Fibroblast of skin of left biceps (primary cell): ENCODE measurements at regions not wholly inside any gene's neighbourhood (a gene's known extent, or its start where the extent isn't known, plus 50 kb on each side); places are given as distances from the start of the nearest gene placed in this dataset.
"Not testable (repeated sequence)": the region's sequence is repeated elsewhere in the genome, so short reads cannot be mapped to it uniquely, and the experiment has no call there.

ENCODE experiments used
- DNase-seq, 2 experiments: peaks; one replicate each; pipeline ENCODE4 v3.0.0-alpha.2; 2013; ENCODE audit warnings: low read depth in 2 of 2

DNA sequence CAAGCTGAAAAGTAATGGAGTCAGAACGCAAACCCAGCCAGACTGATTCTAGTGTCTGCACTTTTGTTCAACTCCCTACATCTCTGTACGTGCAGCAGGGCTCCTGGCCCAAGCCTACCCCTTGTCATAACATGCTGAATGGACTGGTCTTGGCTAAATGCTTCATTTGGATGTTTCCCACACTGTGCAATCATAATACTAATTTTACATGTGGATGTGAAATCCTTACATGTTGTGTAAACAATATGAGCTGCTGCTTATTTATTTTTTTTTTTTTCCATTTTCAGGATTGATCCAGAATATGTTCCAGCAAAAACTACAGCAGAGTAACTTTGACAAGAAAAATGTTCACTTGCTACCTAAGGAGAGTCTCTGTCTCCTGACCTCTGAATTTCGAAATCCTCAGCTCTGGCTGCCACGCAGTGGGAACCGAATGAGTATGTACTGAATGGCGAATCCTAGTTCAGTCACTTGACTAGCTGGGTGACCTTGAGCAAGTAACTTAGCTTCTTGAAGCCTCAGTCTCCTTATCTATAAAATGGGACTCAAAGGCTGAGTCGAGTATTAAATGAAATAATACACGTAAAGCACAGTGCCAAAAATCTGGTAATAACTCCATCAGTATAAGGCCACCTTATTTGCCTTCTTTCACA is 133.4 kb downstream of the EHF start:
- DNase-seq, result no peak

DNA sequence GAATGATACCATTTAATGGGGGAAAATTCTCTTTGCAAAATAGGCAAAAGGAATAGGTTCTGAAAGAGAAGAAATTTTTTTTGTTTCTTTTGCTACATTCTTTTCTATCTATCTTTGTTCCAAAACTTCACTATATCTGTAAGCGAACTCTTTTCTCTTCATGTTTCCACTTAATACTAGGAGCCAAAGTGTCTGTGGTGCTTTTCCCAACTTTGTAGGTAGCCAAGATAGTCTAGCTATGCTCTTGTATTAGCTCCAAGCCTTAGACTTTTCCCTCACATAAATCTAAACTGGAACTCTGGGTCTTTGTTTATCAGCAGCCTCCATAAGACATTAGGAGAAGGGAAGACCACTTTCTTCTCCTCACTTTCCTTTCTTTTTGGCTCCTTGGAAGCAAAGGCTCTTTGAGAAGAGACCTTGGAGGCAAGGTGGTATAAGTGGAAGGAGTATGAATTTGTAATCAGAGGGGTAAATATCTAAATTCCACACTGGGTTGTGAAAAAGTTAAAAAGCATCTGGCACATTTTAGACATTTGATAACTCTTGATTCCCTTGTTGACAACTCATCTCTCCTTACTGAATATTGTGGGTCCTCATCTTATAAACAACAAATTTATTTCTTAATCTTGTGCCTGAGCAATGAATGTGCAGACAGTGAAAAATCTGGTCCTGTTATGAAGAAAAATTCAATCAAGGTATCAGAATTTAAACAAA is 130.0 kb downstream of the EHF start:
- no peak for DNase-seq

DNA sequence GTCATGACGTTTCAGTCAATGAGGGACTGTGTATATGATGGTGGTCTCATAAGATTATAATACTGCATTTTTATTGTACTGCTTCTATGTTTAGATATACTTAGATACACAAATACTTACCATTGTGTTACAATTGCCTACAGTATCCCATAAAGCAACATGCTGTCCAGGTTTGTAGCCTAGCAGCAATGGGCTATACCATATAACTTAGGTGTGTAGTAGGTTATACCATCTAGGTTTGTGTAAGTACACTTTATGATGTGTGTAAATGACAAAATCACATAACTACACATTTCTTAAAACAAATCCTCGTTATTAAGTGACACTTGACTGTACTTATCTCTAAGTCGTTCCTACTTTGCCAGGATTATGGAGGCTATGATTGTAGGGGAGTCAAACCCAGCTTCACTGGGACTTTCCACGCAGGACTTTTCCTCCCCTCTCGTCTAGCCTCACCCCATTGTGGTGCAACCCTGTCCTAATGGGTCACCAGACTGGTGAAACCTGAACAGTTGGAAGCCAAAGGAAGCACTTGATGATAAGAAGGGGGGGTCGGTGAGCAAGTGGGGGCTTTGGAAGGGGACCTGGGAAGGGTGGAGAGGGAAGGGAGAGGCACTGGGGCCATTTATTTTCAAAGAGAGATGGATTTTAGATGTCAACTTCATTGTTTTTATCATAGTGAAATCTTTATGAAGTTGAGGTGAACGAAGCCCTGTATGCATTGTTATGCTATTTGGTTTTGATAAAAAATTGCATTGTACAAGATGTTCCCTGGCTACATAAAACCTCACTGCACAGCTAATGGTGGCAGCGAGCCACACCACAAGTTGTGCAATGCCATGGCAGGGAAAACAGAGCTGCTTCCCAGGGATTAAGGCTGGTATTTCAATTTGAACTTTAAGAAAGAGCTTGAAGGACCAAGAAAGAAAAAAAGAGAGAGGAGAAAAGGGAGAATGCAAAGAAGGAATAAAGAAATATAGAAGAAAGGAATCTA is 129.1 kb downstream of the EHF start:
- DNase-seq, result peak; percentile 31 to 42

DNA sequence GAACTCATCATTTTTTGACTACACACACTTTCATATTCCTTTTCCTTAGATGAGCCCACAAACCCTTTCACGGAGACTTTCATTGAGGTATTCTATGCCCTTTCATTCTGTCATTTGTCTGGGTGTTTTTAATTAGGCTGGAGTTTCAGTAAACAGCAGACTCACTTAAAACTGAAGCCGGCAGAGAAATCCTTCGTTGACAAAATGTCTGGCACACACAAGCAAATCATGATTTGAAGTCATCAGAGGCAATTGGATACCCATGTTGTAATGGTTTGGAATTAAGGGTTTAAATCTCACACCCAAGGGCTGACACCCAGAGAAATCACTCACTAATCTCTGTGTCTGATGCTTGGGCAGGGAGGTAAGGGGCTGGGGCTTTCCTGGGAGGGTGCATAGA is 127.1 kb downstream of the EHF start:
- DNase-seq, result no peak

DNA sequence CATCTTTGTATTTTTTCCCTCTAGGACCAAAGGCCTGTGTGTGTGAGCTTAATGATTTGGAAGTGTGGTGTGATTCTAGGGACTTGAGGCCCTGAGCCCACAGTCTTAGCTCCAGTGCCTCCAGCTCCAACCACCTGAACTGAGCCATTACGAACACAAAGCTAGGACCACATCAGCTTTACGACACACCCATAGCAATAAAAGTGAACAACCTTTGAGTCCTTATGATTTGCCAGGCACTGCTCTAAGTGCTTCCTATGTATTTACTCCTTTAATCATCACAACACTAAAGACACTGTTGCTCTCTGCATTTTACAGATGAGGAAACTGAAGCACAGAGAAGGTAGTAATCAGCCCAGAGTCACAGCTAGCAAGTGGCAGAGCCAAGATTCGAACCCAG is 126.4 kb downstream of the EHF start:
- DNase-seq, result no peak

GRCh38 chr11:34745195-34745594 is 124.3 kb downstream of the EHF start:
- DNase-seq, result no peak

DNA sequence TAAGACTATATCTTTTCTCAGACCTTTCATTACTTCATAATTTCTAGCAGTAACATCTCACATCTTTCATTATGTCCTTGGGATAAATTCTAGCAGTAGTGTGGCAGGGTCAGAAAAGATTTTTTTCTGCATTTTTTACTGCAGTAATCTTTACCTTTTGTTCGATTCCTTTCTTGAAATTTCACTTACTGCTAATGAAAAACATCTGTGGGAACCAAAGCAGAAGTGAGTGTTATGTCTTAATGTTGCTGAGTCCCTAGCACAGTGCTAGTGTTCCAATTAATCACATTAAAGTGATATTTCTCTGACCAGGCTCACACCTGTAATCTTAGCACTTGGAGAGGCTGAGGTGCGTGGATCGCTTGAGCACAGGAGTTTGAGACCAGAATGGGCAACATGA is 123.6 kb downstream of the EHF start:
- DNase-seq, result no peak

GRCh38 chr11:34738237-34738636 is 117.3 kb downstream of the EHF start:
- no peak for DNase-seq

GRCh38 chr11:34732831-34733230 is 111.9 kb downstream of the EHF start:
- no peak for DNase-seq

GRCh38 chr11:34731603-34732002 is 110.7 kb downstream of the EHF start:
- DNase-seq, result no peak

DNA sequence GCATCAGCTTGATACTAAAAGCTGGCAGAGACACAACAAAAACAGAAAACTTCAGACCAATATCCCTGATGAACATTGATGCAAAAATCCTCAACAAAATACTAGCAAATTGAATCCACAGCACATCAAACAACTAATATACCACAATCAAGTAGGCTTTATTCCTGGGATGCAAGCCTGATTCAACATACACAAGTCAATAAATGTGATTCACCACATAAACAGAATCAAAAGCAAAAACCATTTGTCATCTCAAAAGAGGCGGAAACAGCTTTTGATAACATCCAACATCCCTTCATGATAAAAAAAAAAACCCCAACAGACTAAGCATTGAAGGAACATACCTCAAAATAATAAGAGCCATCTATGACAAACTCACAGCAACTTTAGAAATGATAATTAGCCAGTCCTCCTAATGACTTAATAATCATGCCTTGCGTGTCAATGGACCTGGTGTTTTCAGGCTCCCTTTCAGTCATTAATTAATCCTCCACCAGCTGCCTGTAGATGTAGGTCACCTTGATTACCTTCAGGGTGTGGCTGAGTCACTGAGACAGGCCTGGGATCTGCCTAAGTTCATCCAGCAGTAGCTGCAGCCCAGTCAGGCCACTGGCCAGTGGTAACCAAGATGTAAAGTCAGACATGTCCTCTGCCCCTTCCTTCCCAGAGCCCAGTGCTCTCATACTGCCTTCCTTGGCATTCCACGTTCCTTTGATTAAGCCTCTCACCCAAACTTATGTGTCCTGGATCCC is 109.8 kb downstream of the EHF start:
- no peak for DNase-seq

GRCh38 chr11:34728609-34729008 is 107.7 kb downstream of the EHF start:
- no peak for DNase-seq

DNA sequence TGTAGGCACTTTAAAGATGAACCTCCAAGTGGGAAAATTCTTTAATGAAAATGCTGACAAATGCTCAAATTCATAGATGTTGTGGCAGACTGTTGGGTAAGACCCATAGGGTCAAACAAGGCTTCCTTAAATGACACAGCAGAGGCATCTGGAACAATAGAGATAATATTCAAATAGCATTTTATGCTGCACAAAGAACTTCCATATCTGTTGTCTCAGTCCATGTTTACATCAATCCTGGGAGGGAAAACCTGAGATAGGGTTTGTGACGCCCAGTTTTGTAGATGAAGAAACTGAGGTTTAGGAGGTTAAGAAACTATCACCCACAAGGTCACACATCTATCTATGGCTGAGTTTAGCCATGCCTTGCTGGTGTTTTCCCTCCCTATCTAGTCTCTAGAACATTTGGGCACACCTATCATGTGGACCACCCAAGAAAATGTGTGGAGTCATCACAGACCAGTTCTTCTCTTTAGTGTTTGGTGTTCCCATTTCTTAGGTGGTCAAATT is 106.4 kb downstream of the EHF start:
- DNase-seq, result no peak

- DNase-seq, result no peak
Observed at GRCh38 chr11:34724973-34725372, 104.1 kb downstream of the EHF start.

GRCh38 chr11:34721646-34722045 is 100.8 kb downstream of the EHF start:
- DNase-seq, result no peak

GRCh38 chr11:34719303-34719848 is 98.5 kb downstream of the EHF start:
- DNase-seq, result no peak

DNA sequence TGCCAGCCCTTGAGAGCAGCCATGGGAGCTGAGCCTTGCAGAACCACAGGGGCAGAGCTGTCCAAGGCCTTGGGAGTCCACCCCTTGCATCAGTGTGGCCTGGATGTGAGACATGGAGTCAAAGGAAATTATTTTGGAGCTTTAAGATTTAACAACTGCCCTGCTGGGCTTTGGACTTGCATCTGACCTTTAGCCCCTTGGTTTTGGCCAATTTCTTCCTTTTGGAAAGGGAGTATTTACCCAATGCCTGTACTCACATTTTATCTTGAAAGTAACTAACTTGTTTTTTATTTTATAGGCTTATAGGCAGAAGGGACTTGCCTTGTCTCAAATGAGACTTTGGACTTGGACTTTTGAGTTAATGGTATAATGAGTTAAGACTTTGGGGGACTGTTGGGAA is 92.7 kb downstream of the EHF start:
- not testable (repeated sequence) for DNase-seq
